Stimulated activated naive CD8-positive, alpha-beta T cell treated with anti-CD3 and anti-CD28 coated beads, Interleukin-15, Interleukin-2, amounts not matched to agents 100 ng/mL and 50 ng/mL, for 24 hours (primary cell): ENCODE measurements at regions not wholly inside any gene's neighbourhood (a gene's known extent, or its start where the extent isn't known, plus 50 kb on each side); places are given as distances from the start of the nearest gene placed in this dataset.

ENCODE experiments used
- H3K27ac Mint-ChIP-seq: one replicate; pipeline ENCODE4 v1.8.0; 2021; ENCODE audit warnings: mild to moderate bottlenecking, mixed read lengths
- H3K27me3 Mint-ChIP-seq: one replicate; pipeline ENCODE4 v1.8.0; 2021; ENCODE audit warnings: mixed read lengths
- H3K36me3 Mint-ChIP-seq: one replicate; pipeline ENCODE4 v1.8.0; 2021; ENCODE audit warnings: low read depth, mixed read lengths
- H3K4me1 Mint-ChIP-seq: one replicate; pipeline ENCODE4 v1.8.0; 2021; ENCODE audit warnings: low read depth, mixed read lengths
- H3K4me3 Mint-ChIP-seq: one replicate; pipeline ENCODE4 v1.8.0; 2021; ENCODE audit warnings: mild to moderate bottlenecking, mixed read lengths
- H3K9me3 Mint-ChIP-seq: one replicate; pipeline ENCODE4 v1.8.0; 2021; ENCODE audit warnings: mixed read lengths

DNA sequence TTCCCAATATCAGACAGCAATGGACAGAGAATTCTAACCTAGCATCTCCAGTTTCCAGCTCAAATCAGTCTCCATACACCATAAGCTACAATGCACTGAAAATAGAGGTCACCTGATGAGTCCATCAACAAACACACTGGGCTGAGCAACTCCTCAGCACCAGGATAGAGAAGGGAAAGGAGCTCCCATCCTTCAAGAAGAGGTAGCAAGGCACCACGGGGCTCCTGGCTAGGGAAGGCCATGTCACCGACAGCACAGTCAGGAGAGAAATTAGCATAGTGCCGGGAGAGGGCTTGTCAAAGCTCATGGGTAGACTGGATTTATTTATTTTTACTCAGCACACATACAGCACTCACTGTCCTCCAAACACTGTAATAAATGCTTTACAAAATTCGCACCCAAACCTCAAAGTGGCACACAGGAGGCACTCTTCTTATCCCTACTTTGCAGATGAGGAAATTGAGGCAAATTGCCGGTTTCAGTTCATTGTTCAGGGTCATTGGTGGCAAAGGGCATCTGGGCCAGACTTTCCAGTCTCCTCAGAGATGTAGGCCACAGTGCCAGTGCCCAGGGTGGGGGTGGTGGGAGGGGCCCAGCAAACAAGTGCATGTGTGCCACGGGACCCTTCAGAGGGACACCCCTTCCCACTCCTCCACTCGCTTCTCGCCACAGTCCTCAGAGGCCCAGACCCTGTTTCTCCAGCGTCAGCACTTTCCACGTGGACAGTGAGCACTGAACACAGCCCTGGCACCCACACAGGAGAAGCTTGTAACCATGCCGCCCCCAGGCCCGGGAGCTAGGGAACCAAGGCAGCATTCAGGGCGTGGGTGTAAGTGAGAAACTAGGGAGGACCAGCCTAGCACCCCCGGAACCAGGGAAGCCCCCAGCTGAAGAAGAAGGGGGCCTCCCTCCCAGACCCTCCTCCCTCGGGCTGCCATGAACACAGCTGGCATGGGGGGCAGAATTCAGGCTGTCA is 1417.4 kb downstream of the TBC1D22A start:
- Mint-ChIP-seq H3K27ac (no peak overlapping the region), H3K36me3 (no peaks in the 10 kb centered on the region), H3K4me1 (no peaks in the 10 kb centered on the region), H3K9me3 (no peaks in the 10 kb centered on the region), H3K27me3 (peaks cover 4% of the 10 kb centered on the region), H3K4me3 (no peak overlapping the region)

DNA sequence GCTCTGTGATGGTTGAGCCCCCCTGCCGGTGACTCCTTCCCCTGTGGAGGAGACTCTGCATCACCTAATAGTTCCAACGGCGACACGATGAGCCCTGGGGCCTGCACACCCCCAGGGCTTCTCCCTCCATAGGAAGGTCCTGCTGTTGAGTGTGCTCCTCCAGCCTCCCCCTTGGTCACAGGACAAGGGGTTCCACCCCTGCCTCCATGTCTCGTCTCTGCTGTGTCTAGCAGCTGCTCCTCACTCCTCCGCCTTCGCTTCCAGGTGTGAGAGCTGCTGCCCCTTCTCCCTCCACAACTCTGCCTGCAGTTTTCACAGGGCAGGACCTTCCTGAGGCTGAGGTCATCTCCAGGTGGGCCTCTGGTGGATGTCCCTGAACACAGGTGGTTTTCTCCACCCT is 1416.1 kb downstream of the TBC1D22A start:
- Mint-ChIP-seq H3K4me3 (no peak overlapping the region), H3K9me3 (no peaks in the 10 kb centered on the region), H3K27ac (no peak overlapping the region), H3K36me3 (no peaks in the 10 kb centered on the region), H3K4me1 (no peaks in the 10 kb centered on the region), H3K27me3 (no peaks in the 10 kb centered on the region)

DNA sequence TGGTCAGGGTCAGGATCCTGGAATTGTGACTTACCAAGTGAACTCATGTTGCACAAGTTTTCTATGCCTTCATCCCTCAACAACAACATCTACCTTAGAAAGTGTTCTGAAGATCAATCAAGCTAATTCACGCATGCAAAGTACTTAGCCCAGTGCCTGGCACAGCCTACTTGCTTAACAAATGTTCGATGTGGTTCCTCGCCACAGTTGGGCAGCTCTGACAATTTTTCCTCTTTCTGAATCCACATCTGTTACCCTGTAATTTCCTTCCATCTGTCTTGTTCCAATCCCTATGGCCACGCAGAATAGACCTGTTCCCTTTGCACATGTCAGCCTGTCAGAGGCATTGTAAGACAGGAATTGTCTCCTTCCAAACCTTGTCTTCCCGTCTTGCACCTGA is 1415.2 kb downstream of the TBC1D22A start:
- no peak overlapping the region for H3K4me3 Mint-ChIP-seq
- H3K27ac Mint-ChIP-seq = no peak overlapping the region
- H3K36me3 Mint-ChIP-seq = no peaks in the 10 kb centered on the region
- H3K4me1 Mint-ChIP-seq = no peaks in the 10 kb centered on the region
- H3K9me3 Mint-ChIP-seq = no peaks in the 10 kb centered on the region
- H3K27me3 Mint-ChIP-seq = no peaks in the 10 kb centered on the region

DNA sequence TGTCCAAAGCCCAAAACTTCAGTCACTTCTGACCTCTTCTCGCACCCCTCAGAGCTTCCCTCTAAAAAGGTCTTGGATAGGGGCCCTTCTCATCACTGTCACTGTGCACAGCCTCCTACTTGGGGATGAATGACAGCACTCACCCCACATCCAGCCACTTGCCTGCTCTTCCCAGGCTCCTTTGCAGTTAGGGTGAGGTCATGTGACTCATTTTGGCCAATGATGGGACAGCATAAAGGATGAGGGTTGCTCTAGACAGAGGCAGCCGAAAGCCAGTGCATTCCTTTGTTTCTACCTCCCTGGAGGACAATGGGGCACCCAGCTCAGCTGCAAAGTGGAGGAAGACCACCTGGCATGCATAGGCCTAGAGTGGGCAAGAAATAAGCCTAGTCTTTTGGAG is 1413.3 kb downstream of the TBC1D22A start:
- H3K27ac Mint-ChIP-seq = no peak overlapping the region
- H3K4me1 Mint-ChIP-seq = no peaks in the 10 kb centered on the region
- no peaks in the 10 kb centered on the region for H3K9me3 Mint-ChIP-seq
- H3K36me3 Mint-ChIP-seq = no peaks in the 10 kb centered on the region
- H3K4me3 Mint-ChIP-seq = no peak overlapping the region
- peaks cover under 1% of the 10 kb centered on the region for H3K27me3 Mint-ChIP-seq

DNA sequence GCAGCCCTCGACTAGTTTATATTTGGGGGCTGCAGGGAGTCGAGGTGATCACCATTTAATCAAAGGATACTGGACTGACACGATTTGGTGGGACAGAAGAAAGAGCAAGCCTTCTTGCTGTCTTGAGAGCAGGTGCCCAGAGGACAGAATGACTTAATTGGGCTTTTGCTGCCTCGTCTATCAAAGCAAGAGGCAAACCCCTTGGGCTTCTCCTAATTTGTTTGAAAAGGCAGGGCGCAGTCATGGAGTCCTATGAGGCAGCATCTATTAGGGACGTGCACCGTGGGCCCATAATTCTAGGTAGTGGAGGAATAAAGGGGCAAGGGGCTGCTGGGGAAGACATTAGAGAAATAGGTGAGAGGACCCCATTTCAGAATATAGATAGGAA is 1411.3 kb downstream of the TBC1D22A start:
- peaks cover 8% of the 10 kb centered on the region for H3K27me3 Mint-ChIP-seq
- no peak overlapping the region for H3K27ac Mint-ChIP-seq
- no peak overlapping the region for H3K4me3 Mint-ChIP-seq
- H3K9me3 Mint-ChIP-seq = no peaks in the 10 kb centered on the region
- no peaks in the 10 kb centered on the region for H3K36me3 Mint-ChIP-seq
- no peaks in the 10 kb centered on the region for H3K4me1 Mint-ChIP-seq

GRCh38 chr22:48173061-48173772 is 1410.8 kb downstream of the TBC1D22A start:
- Mint-ChIP-seq H3K4me3 (no peak overlapping the region), H3K36me3 (no peaks in the 10 kb centered on the region), H3K27ac (no peak overlapping the region), H3K4me1 (no peaks in the 10 kb centered on the region), H3K9me3 (no peaks in the 10 kb centered on the region), H3K27me3 (peaks cover 8% of the 10 kb centered on the region)

GRCh38 chr22:48171271-48171691 is 1408.8 kb downstream of the TBC1D22A start:
- H3K27ac Mint-ChIP-seq = no peak overlapping the region
- H3K9me3 Mint-ChIP-seq = no peaks in the 10 kb centered on the region
- no peaks in the 10 kb centered on the region for H3K4me1 Mint-ChIP-seq
- H3K27me3 Mint-ChIP-seq = peaks cover 8% of the 10 kb centered on the region
- H3K4me3 Mint-ChIP-seq = no peak overlapping the region
- H3K36me3 Mint-ChIP-seq = no peaks in the 10 kb centered on the region

DNA sequence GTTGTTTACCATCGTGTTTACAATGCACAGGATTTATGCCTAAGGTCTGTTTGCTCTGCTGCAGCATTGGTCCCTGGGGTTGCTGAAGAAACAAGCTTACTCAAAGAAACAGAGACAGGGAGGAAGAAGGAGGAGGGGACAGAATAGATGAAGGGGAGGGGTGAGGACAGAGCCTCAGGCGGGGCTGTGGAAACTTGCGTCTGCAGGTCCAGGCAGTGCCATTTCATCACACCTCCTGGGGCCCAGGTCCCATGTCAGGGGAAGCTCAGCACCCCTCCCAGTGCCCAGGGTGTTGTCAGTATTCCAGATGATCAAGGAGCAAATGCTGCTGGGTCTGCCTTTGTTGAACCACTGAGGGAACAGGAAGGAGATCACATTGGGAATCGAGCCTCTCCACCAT is 1406.8 kb downstream of the TBC1D22A start:
- H3K36me3 Mint-ChIP-seq = no peaks in the 10 kb centered on the region
- H3K9me3 Mint-ChIP-seq = no peaks in the 10 kb centered on the region
- peaks cover 12% of the 10 kb centered on the region for H3K27me3 Mint-ChIP-seq
- no peaks in the 10 kb centered on the region for H3K4me1 Mint-ChIP-seq
- H3K27ac Mint-ChIP-seq = no peak overlapping the region
- H3K4me3 Mint-ChIP-seq = no peak overlapping the region

- no peak overlapping the region for H3K4me3 Mint-ChIP-seq
Measured at GRCh38 chr22:48167238-48167637, 1404.8 kb downstream of the TBC1D22A start.

GRCh38 chr22:48161298-48161697 is 1398.8 kb downstream of the TBC1D22A start:
- Mint-ChIP-seq H3K9me3 (no peaks in the 10 kb centered on the region), H3K27me3 (peaks cover 4% of the 10 kb centered on the region), H3K4me3 (no peak overlapping the region), H3K36me3 (no peaks in the 10 kb centered on the region), H3K27ac (no peak overlapping the region), H3K4me1 (no peaks in the 10 kb centered on the region)

More at GRCh38 chr22:48167238-48167637, 1404.8 kb downstream of the TBC1D22A start:
- Mint-ChIP-seq H3K9me3 (no peaks in the 10 kb centered on the region), H3K27ac (no peak overlapping the region), H3K4me1 (no peaks in the 10 kb centered on the region), H3K27me3 (peaks cover 12% of the 10 kb centered on the region), H3K36me3 (no peaks in the 10 kb centered on the region)

DNA sequence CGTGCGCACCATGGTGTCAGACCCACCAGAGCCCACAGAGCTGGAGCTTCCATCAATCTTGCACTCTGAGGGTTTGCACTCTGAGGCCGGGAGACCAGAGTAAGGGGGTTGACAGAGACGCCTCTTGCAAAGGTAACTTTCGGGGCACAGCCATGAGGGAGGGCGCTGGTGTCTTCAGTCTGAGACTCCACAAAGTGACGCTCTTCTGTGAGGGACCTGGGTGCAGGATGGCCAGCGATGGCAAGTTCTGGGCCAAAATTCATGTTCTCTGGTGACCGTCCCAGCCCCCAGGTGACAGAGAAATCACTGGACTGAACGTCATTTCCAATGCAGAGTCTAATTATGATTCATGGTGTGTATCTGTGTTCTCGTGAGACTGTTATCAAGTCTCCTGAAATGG is 1395.2 kb downstream of the TBC1D22A start:
- H3K36me3 Mint-ChIP-seq = no peaks in the 10 kb centered on the region
- H3K4me1 Mint-ChIP-seq = no peaks in the 10 kb centered on the region
- H3K27ac Mint-ChIP-seq = no peak overlapping the region
- no peaks in the 10 kb centered on the region for H3K27me3 Mint-ChIP-seq
- H3K9me3 Mint-ChIP-seq = no peaks in the 10 kb centered on the region
- no peak overlapping the region for H3K4me3 Mint-ChIP-seq

DNA sequence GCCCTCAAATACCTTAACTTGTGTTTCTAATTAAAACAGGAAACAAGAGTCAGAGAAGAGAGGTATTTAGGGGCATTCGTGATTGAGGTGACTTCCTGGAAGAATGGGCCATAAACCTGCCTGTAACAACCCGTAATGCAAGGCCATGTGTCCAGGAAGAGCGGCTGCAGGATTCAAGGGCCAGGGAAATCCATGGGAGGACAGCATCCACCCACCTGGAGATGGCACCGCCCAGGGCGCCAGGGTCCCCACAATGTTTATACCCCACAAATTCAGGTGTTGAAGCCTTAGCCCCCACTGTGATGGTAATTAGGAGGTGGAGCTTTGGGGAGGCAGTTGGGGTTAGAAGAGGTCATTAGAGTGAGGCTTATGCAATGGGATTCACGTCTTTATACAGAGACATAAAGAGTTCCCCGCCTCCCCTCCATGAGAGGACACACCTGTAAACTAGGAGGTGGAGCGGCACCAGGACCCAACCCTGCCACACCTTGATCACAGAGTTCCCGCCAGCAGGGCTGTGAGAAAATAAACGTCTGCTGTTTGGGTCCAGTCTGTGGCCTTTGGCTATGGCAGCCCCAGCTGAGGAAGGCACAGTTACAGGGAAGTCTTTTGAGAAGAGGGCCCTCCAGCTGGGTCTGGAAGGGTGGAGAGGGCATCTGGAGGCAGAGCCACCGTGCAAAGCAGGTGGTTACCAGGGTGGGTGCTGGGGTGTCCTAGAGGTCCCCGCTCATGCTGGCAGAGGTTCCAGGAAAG is 1394.3 kb downstream of the TBC1D22A start:
- H3K27me3 Mint-ChIP-seq = no peaks in the 10 kb centered on the region
- no peak overlapping the region for H3K27ac Mint-ChIP-seq

DNA sequence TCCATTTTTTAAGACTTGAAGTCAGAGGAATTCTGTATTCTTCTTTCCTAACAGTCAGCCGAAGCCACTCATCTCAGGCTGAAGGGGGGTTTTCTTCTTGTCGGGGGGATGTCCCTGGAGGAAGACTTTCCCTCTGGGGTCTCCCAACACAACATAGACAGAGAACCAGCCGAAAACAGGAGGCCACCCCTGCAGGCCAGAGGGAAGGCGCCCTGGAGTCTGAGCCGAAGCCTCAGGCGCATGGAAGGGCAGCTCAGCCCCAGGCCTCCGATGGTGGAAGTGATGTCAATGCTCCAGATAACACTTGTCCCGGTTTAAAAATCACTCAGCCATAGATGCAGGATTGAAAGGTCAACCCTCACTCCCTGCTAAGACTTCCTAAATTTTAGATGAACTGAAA is 1393.0 kb downstream of the TBC1D22A start:
- Mint-ChIP-seq H3K36me3 (no peaks in the 10 kb centered on the region), H3K27ac (no peak overlapping the region), H3K4me1 (peaks cover 4% of the 10 kb centered on the region), H3K27me3 (no peaks in the 10 kb centered on the region), H3K9me3 (no peaks in the 10 kb centered on the region), H3K4me3 (no peak overlapping the region)

More for the DNA sequence above, 1394.3 kb downstream of the TBC1D22A start:
- Mint-ChIP-seq H3K4me3 (no peak overlapping the region), H3K4me1 (peaks cover 4% of the 10 kb centered on the region), H3K36me3 (no peaks in the 10 kb centered on the region), H3K9me3 (no peaks in the 10 kb centered on the region)

GRCh38 chr22:48154943-48155240 is 1392.4 kb downstream of the TBC1D22A start:
- Mint-ChIP-seq H3K36me3 (no peaks in the 10 kb centered on the region), H3K27ac (no peak overlapping the region), H3K4me3 (no peak overlapping the region), H3K4me1 (peaks cover 4% of the 10 kb centered on the region), H3K27me3 (no peaks in the 10 kb centered on the region), H3K9me3 (no peaks in the 10 kb centered on the region)
